HG03354 (cell line): ENCODE measurements at regions not wholly inside any gene's neighbourhood (a gene's known extent, or its start where the extent isn't known, plus 50 kb on each side); places are given as distances from the start of the nearest gene placed in this dataset.

Source experiments
- ATAC-seq: cut with Tn5 transposase; IDR thresholded peaks from one replicate; pipeline ENCODE4 v1.9.1; 2021; ENCODE audit warnings: mild to moderate bottlenecking; ENCODE audit not compliant: unreplicated experiment, poor library complexity, severe bottlenecking

DNA sequence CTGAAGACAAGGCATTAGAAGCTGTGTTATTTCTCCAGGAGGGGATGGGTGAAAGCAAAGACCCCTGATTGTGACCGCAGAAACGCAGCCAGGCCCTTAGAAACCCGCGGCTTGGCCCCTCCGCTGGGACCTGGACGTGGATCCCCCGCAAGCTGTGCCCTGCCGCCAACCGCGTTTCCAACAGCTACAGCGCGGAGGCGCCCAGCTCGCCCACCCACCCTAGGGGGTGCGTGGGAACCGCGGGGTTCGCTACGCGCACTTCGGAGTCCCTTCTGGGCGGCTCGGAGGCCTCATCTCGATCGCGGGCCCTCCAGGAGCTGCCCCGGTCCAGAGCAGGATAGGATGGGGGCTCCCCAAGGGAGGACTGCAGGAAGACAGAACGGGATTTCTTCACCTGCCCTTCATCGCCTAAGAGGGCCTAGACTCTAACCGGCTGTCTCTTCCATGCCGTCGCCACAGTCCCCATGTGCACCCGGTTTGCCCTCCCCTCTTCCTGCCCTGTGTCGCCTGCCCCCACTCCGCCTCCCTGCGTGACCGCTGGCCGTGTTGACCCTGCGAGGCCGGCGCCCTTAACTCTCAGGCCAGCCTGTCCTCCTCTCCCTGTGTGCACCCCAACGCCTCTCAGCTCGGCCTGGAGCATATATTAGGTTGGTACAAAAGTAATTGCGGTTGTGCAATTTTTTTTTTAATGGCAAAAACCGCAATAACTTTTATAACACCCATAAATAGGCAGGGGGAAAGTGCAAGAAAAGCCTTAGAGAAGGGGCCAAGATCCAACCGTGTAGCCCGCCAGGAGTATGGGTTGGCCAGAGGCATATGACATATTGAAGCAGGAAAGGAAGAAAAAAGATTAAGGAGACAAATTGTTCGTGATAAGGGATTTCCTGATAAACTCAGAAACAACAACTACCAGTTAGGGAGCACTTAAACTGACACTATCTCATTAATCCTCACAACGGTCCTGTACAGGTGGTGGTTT, 68.1 kb upstream of the FREM1 start:
- no peak for ATAC-seq

- no peak for ATAC-seq
Observed at GRCh38 chr9:14967450-14968321, 57.5 kb upstream of the FREM1 start.

- no peak for ATAC-seq
Observed at GRCh38 chr9:14962193-14962882, 52.1 kb upstream of the FREM1 start.

DNA sequence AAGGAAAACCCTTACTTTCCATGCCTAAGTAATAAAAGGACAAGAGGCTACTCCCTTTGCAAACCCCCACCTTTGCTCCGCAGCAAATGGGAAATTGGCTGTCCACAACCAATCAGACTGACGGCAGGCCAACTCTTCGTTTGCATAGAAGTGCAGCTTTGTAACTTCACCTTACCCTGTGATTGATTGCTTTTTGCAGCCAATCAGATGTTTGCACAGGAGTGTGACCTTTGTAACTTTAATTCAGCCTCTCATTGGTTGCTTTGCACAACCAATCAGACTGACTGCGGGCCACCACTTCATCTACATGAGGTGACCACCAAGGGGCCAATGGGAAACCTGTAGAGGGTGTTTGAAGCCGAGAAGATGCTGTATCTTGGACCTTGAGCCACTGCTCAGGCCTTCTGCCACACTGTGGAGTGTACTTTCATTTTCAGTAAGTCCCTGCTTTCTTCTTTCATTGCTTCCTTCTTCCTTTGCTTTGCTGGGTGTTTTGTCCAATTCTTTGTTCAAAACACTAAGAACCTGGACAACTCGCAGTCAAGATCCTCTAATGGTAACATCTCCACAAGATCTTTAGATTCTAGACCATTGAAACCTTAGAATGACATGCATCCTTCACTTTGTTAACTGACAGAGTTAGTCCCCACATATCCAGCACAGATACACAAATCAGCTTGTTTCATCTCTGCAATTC, 51.3 kb upstream of the FREM1 start:
- no peak for ATAC-seq

GRCh38 chr9:14960881-14961280, 50.7 kb upstream of the FREM1 start:
- ATAC-seq = no peak
